ENCODE measurements at regions not wholly inside any gene's neighbourhood (a gene's known extent, or its start where the extent isn't known, plus 50 kb on each side); places are given as distances from the start of the nearest gene placed in this dataset.
"Not testable (repeated sequence)": the region's sequence is repeated elsewhere in the genome, so short reads cannot be mapped to it uniquely, and the experiment has no call there.

DNA sequence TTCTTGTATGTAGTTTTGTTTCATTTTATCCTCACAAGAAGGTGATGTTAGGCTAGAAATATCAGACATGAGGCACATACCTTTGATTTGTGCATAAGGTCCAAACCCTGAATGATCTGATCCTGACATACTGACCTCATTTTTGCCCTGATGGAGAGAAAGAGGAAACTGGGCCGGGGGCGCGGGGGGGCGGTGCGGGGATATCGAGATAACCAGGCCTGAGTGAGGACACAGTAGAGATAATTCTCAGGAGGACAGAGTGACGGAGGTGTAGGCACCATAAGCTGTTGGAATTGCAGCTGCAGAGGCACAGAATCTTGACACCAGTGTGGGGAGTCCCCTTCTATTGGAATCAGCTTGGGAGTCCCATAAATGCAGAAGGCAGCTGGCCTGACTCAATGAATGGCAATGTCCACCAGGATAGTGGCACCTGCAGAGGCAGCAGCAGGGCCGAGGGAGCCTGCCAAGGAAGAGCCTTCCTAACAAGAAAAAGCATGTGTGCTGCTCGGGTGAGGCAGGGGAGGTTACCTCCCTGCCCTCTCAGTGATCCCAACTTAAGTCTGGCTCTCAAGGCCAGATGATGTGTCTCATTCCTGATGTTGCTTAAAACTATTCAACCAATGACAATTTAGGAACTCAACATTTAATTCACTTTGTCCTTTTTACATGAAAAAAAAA, 234.3 kb upstream of the MSX2 start:
- no peak for DNase-seq (ENCODE audit: low spot score)
- TF ChIP-seq CTCF (IDR thresholded peaks at IDR 0.05; ENCODE audit: extremely low read depth, insufficient read depth, missing control alignments) = no peak
- in situ Hi-C loops (cut with MboI; ENCODE audit: low pct_unique_long_range_greater_than_20kb, low sequenced_read_pairs, unreplicated experiment) = no loop called here

GRCh38 chr5:174490728-174491127, 233.7 kb upstream of the MSX2 start:
- no peak for TF ChIP-seq CTCF (IDR thresholded peaks at IDR 0.05; ENCODE audit: extremely low read depth, insufficient read depth, missing control alignments)
- no peak for DNase-seq (ENCODE audit: low spot score)
- in situ Hi-C loops (cut with MboI; ENCODE audit: low pct_unique_long_range_greater_than_20kb, low sequenced_read_pairs, unreplicated experiment) = no loop called here

- in situ Hi-C loops (cut with MboI; ENCODE audit: low pct_unique_long_range_greater_than_20kb, low sequenced_read_pairs, unreplicated experiment) = no loop called here
- DNase-seq (ENCODE audit: low spot score) = no peak
- no peak for TF ChIP-seq CTCF (IDR thresholded peaks at IDR 0.05; ENCODE audit: extremely low read depth, insufficient read depth, missing control alignments)
These were observed 233.1 kb upstream of the MSX2 start for GRCh38 chr5:174491265-174491664.

GRCh38 chr5:174491761-174492350, 232.5 kb upstream of the MSX2 start:
- no peak for DNase-seq (ENCODE audit: low spot score)
- in situ Hi-C loops (cut with MboI; ENCODE audit: low pct_unique_long_range_greater_than_20kb, low sequenced_read_pairs, unreplicated experiment) = no loop called here
- TF ChIP-seq CTCF (IDR thresholded peaks at IDR 0.05; ENCODE audit: extremely low read depth, insufficient read depth, missing control alignments) = no peak

GRCh38 chr5:174493530-174493929, 230.9 kb upstream of the MSX2 start:
- DNase-seq (ENCODE audit: low spot score) = no peak
- no peak for TF ChIP-seq CTCF (IDR thresholded peaks at IDR 0.05; ENCODE audit: extremely low read depth, insufficient read depth, missing control alignments)
- in situ Hi-C loops (cut with MboI; ENCODE audit: low pct_unique_long_range_greater_than_20kb, low sequenced_read_pairs, unreplicated experiment) = no loop called here

DNA sequence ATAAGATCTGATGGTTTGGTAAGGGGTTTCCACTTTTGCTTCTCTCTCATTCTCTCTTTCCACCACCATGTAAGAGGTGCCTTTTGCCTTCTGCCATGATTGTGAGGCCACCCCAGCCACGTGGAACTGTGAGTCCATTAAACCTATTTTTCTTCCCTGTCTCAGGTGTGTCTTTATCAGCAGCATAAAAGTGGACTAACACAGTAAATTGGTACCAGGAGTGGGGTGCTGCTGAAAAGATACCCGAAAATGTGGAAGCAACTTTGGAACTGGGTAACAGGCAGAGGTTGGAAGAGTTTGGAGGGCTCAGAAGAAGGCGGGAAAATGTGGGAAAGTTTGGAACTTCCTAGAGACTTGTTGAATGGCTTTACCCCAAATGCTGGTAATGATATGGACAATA, 226.4 kb upstream of the MSX2 start:
- in situ Hi-C loops (cut with MboI; ENCODE audit: low pct_unique_long_range_greater_than_20kb, low sequenced_read_pairs, unreplicated experiment) = not testable (repeated sequence)

GRCh38 chr5:174498575-174498974, 225.8 kb upstream of the MSX2 start:
- in situ Hi-C loops (cut with MboI; ENCODE audit: low pct_unique_long_range_greater_than_20kb, low sequenced_read_pairs, unreplicated experiment); DNase-seq (ENCODE audit: low spot score): not testable (repeated sequence)

More for the DNA sequence above, 226.4 kb upstream of the MSX2 start:
- DNase-seq (ENCODE audit: low spot score) = not testable (repeated sequence)
